ENCODE measurements at regions not wholly inside any gene's neighbourhood (a gene's known extent, or its start where the extent isn't known, plus 50 kb on each side); places are given as distances from the start of the nearest gene placed in this dataset.
A peak's percentile ranks its signal among the peaks of the same experiment; 100 is the strongest.

- Histone ChIP-seq H3K9me1 (replicated peaks; ENCODE audit: control insufficient read depth, extremely low read depth, insufficient read depth, low read length) (no peaks in the 10 kb centered on the region), H3K9me3 (replicated peaks; ENCODE audit: control insufficient read depth, insufficient read depth, low read length) (no peaks in the 10 kb centered on the region), H2AFZ (ENCODE audit: low read depth, low read length) (no peak overlapping the region), H3K27me3 (ENCODE audit: control insufficient read depth in 2 of 2, insufficient read depth in 2 of 2, low read length in 2 of 2) (no peaks in the 10 kb centered on the region), H3K4me3 (replicated peaks in 1 of 3; ENCODE audit: insufficient read depth in 1 of 3, low read depth in 1 of 3, low read length in 3 of 3) (no peak overlapping the region), H3K36me3 (ENCODE audit: control insufficient read depth in 2 of 2, extremely low read depth in 1 of 2, insufficient read depth in 2 of 2, low read length in 2 of 2) (no peaks in the 10 kb centered on the region), H3K27ac (ENCODE audit: insufficient read depth, low read depth, low read length) (no peak overlapping the region), H3K9ac (replicated peaks; ENCODE audit: extremely low read depth, insufficient read depth, low read length) (no peak overlapping the region), H3K4me1 (ENCODE audit: control insufficient read depth, extremely low read depth, insufficient read depth, low read length) (peaks cover 18% of the 10 kb centered on the region), H4K20me1 (replicated peaks; ENCODE audit: control insufficient read depth, extremely low read depth, insufficient read depth, low read length) (no peaks in the 10 kb centered on the region), H3K4me2 (ENCODE audit: insufficient read depth, low read length) (no peak overlapping the region), H3K79me2 (ENCODE audit: control insufficient read depth, insufficient read depth, low read length) (no peaks in the 10 kb centered on the region)
- TSS peak; percentile 59 for BruUV-seq (replicated peaks)
- POLR2A ChIA-PET, result no interaction called here
- dilution Hi-C loops (cut with MboI; ENCODE audit: extremely low pct_ligation_motif_present, low sequenced_read_pairs), result no loop called here
- CTCF ChIA-PET, result interaction anchor here (0.6 to 1.3 kb wide), 2 partner anchors 73 to 108 kb away, joined by 3 read pairs; no protein-coding TSS in a partner anchor
- TF ChIP-seq JUN (IDR thresholded peaks at IDR 0.05; ENCODE audit: borderline replicate concordance, insufficient read depth, insufficient read length, low read depth), result no peak
- intact Hi-C loops (cut with micrococcal nuclease), result loop anchor here (1.0 to 5.0 kb wide), 5 partner anchors 73 to 323 kb away; no protein-coding TSS in a partner anchor
- FAIRE-seq (peak; percentile 12), DNase-seq (ENCODE audit: low read depth, low spot score) (no peak)
These were observed 107.9 kb upstream of the PLEKHG1 start for GRCh38 chr6:150491811-150492172.

DNA sequence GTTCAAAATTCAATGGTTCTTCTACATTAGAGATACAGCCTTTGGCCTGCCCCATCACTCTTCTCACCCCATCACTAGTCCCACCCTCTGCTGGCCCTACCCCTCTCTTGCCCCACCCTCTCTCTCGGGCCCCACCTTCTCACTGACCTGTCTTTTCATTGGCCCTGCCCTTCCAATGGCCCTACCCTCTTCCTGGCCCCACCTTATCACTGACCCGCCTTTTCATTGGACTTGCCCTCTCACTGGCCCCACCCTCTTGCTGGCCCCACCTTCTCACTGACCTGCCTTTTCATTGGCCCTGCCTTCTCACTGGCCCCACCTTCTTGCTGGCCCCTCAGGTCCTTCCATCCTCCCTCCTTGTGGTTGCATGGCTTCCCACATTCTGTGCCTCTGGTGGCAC is 107.2 kb upstream of the PLEKHG1 start:
- POLR2A ChIA-PET, result no interaction called here
- DNase-seq (ENCODE audit: low read depth, low spot score), result no peak
- BruUV-seq (replicated peaks), result no TSS peak
- intact Hi-C loops (cut with micrococcal nuclease) (loop anchor here (1.0 to 5.0 kb wide), 5 partner anchors 74 to 322 kb away; no protein-coding TSS in a partner anchor), dilution Hi-C loops (cut with MboI; ENCODE audit: extremely low pct_ligation_motif_present, low sequenced_read_pairs) (no loop called here)
- Histone ChIP-seq H3K9me1 (replicated peaks; ENCODE audit: control insufficient read depth, extremely low read depth, insufficient read depth, low read length) (no peaks in the 10 kb centered on the region), H4K20me1 (replicated peaks; ENCODE audit: control insufficient read depth, extremely low read depth, insufficient read depth, low read length) (no peaks in the 10 kb centered on the region), H3K9ac (replicated peaks; ENCODE audit: extremely low read depth, insufficient read depth, low read length) (no peak overlapping the region), H3K4me2 (ENCODE audit: insufficient read depth, low read length) (no peak overlapping the region), H3K27ac (ENCODE audit: insufficient read depth, low read depth, low read length) (no peak overlapping the region), H3K36me3 (ENCODE audit: control insufficient read depth in 2 of 2, extremely low read depth in 1 of 2, insufficient read depth in 2 of 2, low read length in 2 of 2) (no peaks in the 10 kb centered on the region), H3K79me2 (ENCODE audit: control insufficient read depth, insufficient read depth, low read length) (no peaks in the 10 kb centered on the region), H3K4me1 (ENCODE audit: control insufficient read depth, extremely low read depth, insufficient read depth, low read length) (peaks cover 18% of the 10 kb centered on the region), H2AFZ (ENCODE audit: low read depth, low read length) (no peak overlapping the region), H3K27me3 (ENCODE audit: control insufficient read depth in 2 of 2, insufficient read depth in 2 of 2, low read length in 2 of 2) (no peaks in the 10 kb centered on the region), H3K9me3 (replicated peaks; ENCODE audit: control insufficient read depth, insufficient read depth, low read length) (no peaks in the 10 kb centered on the region), H3K4me3 (replicated peaks in 1 of 3; ENCODE audit: insufficient read depth in 1 of 3, low read depth in 1 of 3, low read length in 3 of 3) (no peak overlapping the region)
- no peak for TF ChIP-seq EZH2 (IDR thresholded peaks at IDR 0.05; ENCODE audit: borderline replicate concordance, low read depth, low read length, severe bottlenecking)
- TF ChIP-seq JUN (IDR thresholded peaks at IDR 0.05; ENCODE audit: borderline replicate concordance, insufficient read depth, insufficient read length, low read depth), result no peak
- TF ChIP-seq FOS (IDR thresholded peaks at IDR 0.05; ENCODE audit: borderline replicate concordance, insufficient read depth, low read length), result no peak
- no peak for TF ChIP-seq MYC (IDR thresholded peaks at IDR 0.05; ENCODE audit: low read depth, low read length)
- no peak for TF ChIP-seq CTCF (IDR thresholded peaks at IDR 0.05; ENCODE audit: extremely low read depth in 1 of 2, insufficient read depth in 1 of 2, low read depth in 1 of 2, low read length in 2 of 2)
- TF ChIP-seq POLR2A (IDR thresholded peaks at IDR 0.05; ENCODE audit: low read depth, low read length), result no peak
- no peak for TF ChIP-seq POLR2AphosphoS5 (IDR thresholded peaks at IDR 0.05; ENCODE audit: insufficient read depth, low read depth, low read length)
- no peak for FAIRE-seq
- CTCF ChIA-PET, result interaction anchor here (1.3 to 1.6 kb wide), 2 partner anchors 67 to 74 kb away, joined by 3 to 7 read pairs; no protein-coding TSS in a partner anchor

All from endothelial cell of umbilical vein (primary cell).